ENCODE measurements at regions not wholly inside any gene's neighbourhood (a gene's known extent, or its start where the extent isn't known, plus 50 kb on each side); places are given as distances from the start of the nearest gene placed in this dataset.

GRCh38 chr20:60941379-60941778 lies 310.7 kb upstream of the CDH4 start:
- TF ChIP-seq ISL1 (CRISPR knock-in tag; IDR thresholded peaks at IDR 0.05) (no peak), TOX (CRISPR knock-in tag; IDR thresholded peaks at IDR 0.05; ENCODE audit: borderline replicate concordance) (no peak), ESRRG (CRISPR knock-in tag; IDR thresholded peaks at IDR 0.05) (no peak), TCF4 (CRISPR knock-in tag; IDR thresholded peaks at IDR 0.05; ENCODE audit: borderline replicate concordance) (no peak), RARB (CRISPR knock-in tag; IDR thresholded peaks at IDR 0.05) (no peak), CSDC2 (CRISPR knock-in tag; IDR thresholded peaks at IDR 0.05) (no peak)
- TF ChIP-seq, protein P1, sequence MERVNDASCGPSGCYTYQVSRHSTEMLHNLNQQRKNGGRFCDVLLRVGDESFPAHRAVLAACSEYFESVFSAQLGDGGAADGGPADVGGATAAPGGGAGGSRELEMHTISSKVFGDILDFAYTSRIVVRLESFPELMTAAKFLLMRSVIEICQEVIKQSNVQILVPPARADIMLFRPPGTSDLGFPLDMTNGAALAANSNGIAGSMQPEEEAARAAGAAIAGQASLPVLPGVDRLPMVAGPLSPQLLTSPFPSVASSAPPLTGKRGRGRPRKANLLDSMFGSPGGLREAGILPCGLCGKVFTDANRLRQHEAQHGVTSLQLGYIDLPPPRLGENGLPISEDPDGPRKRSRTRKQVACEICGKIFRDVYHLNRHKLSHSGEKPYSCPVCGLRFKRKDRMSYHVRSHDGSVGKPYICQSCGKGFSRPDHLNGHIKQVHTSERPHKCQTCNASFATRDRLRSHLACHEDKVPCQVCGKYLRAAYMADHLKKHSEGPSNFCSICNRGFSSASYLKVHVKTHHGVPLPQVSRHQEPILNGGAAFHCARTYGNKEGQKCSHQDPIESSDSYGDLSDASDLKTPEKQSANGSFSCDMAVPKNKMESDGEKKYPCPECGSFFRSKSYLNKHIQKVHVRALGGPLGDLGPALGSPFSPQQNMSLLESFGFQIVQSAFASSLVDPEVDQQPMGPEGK (CRISPR knock-in tag; IDR thresholded peaks at IDR 0.05; ENCODE audit: borderline replicate concordance), result no peak
